HEK293T (cell line): ENCODE measurements at regions not wholly inside any gene's neighbourhood (a gene's known extent, or its start where the extent isn't known, plus 50 kb on each side); places are given as distances from the start of the nearest gene placed in this dataset.

Experiments used
- ELF4 ChIP-seq: fragments of 450-650 bp; IDR thresholded peaks from 2 replicates; pipeline ENCODE4 v1.6.1; 2017; ENCODE audit warnings: antibody characterized with exemption
- FOXA1 ChIP-seq: fragments of 450-650 bp; IDR thresholded peaks from 2 replicates; pipeline ENCODE4 v1.6.1; 2016; ENCODE audit warnings: mild to moderate bottlenecking
- FOXK2 ChIP-seq: fragments of 450-650 bp; IDR thresholded peaks from 2 replicates; pipeline ENCODE4 v1.6.1; 2016; ENCODE audit warnings: mild to moderate bottlenecking
- FOXM1 ChIP-seq: fragments of 450-650 bp; IDR thresholded peaks from 2 replicates; pipeline ENCODE4 v1.6.1; 2017; ENCODE audit warnings: mild to moderate bottlenecking, borderline replicate concordance
- HDGF ChIP-seq: fragments of 450-650 bp; IDR thresholded peaks from 2 replicates; pipeline ENCODE4 v1.6.1; 2017; ENCODE audit warnings: antibody characterized with exemption, borderline replicate concordance
- L3MBTL2 ChIP-seq: fragments of 450-650 bp; conservative IDR thresholded peaks from 2 replicates; pipeline ENCODE4 v1.6.1; 2016; ENCODE audit warnings: mild to moderate bottlenecking
- LEF1 ChIP-seq: fragments of 450-650 bp; IDR thresholded peaks from 2 replicates; pipeline ENCODE4 v1.6.1; 2017; ENCODE audit warnings: mild to moderate bottlenecking, borderline replicate concordance
- PKNOX1 ChIP-seq: fragments of 450-650 bp; IDR thresholded peaks from 2 replicates; pipeline ENCODE4 v1.6.1; 2016
- SP1 ChIP-seq: fragments of 450-650 bp; IDR thresholded peaks from 2 replicates; pipeline ENCODE4 v1.6.1; 2017
- SUZ12 ChIP-seq: fragments of 450-650 bp; IDR thresholded peaks from 2 replicates; pipeline ENCODE4 v1.6.1; 2016; ENCODE audit warnings: mild to moderate bottlenecking
- TARDBP ChIP-seq: fragments of 450-650 bp; IDR thresholded peaks from 2 replicates; pipeline ENCODE4 v1.6.1; 2016
- ZNF384 ChIP-seq: fragments of 450-650 bp; IDR thresholded peaks from 2 replicates; pipeline ENCODE4 v1.6.1; 2016

- TF ChIP-seq HDGF (no peak), L3MBTL2 (no peak), ZNF384 (no peak), LEF1 (no peak), FOXM1 (no peak), SP1 (no peak), PKNOX1 (no peak), FOXA1 (no peak), SUZ12 (no peak), TARDBP (no peak), FOXK2 (no peak), ELF4 (no peak)
Observed at GRCh38 chr4:35950442-35950841, 293.9 kb downstream of the ARAP2 start.
